ENCODE measurements at regions not wholly inside any gene's neighbourhood (a gene's known extent, or its start where the extent isn't known, plus 50 kb on each side); places are given as distances from the start of the nearest gene placed in this dataset.

DNA sequence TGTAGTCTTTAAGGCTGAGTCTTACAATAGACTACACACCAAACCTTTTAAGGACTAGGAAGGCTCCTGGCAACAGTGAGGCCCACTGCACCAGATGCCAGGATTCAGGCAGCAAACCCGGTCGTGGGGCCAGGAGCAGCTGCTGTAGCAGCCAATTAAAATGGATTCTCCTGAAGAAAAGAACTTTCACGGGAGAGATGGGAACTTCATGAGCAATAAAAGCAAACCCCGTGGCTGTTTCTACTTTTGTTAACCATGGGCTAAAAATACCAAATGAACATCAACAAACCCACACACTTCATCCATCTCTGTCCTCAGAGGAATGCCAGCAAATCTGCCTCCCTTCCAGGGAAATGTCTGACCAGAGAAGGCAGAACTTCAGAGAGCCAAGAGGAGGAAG lies 101.4 kb downstream of the BTC start:
- no peak overlapping the region for H3K4me3 ChIP-seq (replicated peaks in 1 of 2; ENCODE audit: low read depth in 2 of 2, low read length in 2 of 2)
- TF ChIP-seq CTCF (IDR thresholded peaks at IDR 0.05; ENCODE audit: low read depth, low read length) = no peak
- DNase-seq (ENCODE audit: low read depth in 2 of 2) = no peak

Data from cardiac fibroblast (primary cell).